Endothelial cell of umbilical vein (primary cell): ENCODE measurements at regions not wholly inside any gene's neighbourhood (a gene's known extent, or its start where the extent isn't known, plus 50 kb on each side); places are given as distances from the start of the nearest gene placed in this dataset.

Experiments
- BruUV-seq: library from RNA; stranded (reverse); fragments of 400-500 nt; replicated peaks from 2 replicates; lab custom pipeline; 2021; lab: Mats Ljungman, UMichigan
- CTCF ChIA-PET: fragments of 300-600, 350-600 bp; sonication (Branson Sonifier 250); formaldehyde crosslinking; loops from one replicate; lab custom pipeline; 2021; ENCODE audit warnings: antibody characterized with exemption, inconsistent platforms; lab: Charles Lee
- POLR2A ChIA-PET: fragments of 300-600, 350-600 bp; sonication (Branson Sonifier 250); formaldehyde crosslinking; loops from one replicate; lab custom pipeline; 2021; ENCODE audit warnings: antibody characterized with exemption, inconsistent platforms; lab: Charles Lee
- DNase-seq: peaks from one replicate; pipeline ENCODE4 v3.0.0-alpha.2; 2011; ENCODE audit warnings: low read depth, low spot score
- FAIRE-seq: peaks from 2 replicates; lab custom pipeline; 2011; peaks lifted over from hg19 to GRCh38; lab: Jason Lieb, UNC
- H2AFZ ChIP-seq: 2 replicates; pipeline ENCODE4 v1.6.0; 2012; ENCODE audit warnings: low read depth, low read length, control low read depth, inconsistent platforms
- H3K27ac ChIP-seq: 2 replicates; pipeline ENCODE4 v1.5.1; 2011; ENCODE audit warnings: low read depth, mild to moderate bottlenecking, control low read depth, low read length, moderate library complexity; ENCODE audit not compliant: insufficient read depth
- H3K27me3 ChIP-seq, 2 experiments: 2 replicates each; pipeline versions ENCODE4 v1.6.0 to v1.6.1; 2011; ENCODE audit warnings: low read length in 2 of 2, mixed read lengths in 1 of 2; ENCODE audit not compliant: control insufficient read depth in 2 of 2, insufficient read depth in 2 of 2
- H3K36me3 ChIP-seq, 2 experiments: 2 replicates in 1 of 2; 3 replicates in 1 of 2; pipeline ENCODE4 v1.5.1; 2011; ENCODE audit warnings: low read length in 2 of 2, mild to moderate bottlenecking in 1 of 2, moderate library complexity in 1 of 2; ENCODE audit not compliant: control insufficient read depth in 2 of 2, insufficient read depth in 2 of 2; ENCODE audit errors: extremely low read depth in 1 of 2
- H3K4me1 ChIP-seq: 3 replicates; pipeline ENCODE4 v1.5.1; 2011; ENCODE audit warnings: mild to moderate bottlenecking, low read length; ENCODE audit not compliant: control insufficient read depth, insufficient read depth; ENCODE audit errors: extremely low read depth
- H3K4me2 ChIP-seq: 2 replicates; pipeline ENCODE4 v1.6.1; 2011; ENCODE audit warnings: low read length, control low read depth, mixed read lengths; ENCODE audit not compliant: insufficient read depth
- H3K4me3 ChIP-seq, 3 experiments: fragments of 200-600 bp in 1 of 3; sonication (generic), shearing (Covaris generic) in 1 of 3; replicated peaks in 1 of 3; 2 replicates each; pipeline ENCODE4 v1.5.1; 2011 to 2016; ENCODE audit warnings: control low read depth in 3 of 3, low read length in 3 of 3, mild to moderate bottlenecking in 2 of 3, inconsistent platforms in 1 of 3, low read depth in 1 of 3, moderate library complexity in 1 of 3; ENCODE audit not compliant: insufficient read depth in 1 of 3
- H3K79me2 ChIP-seq: 2 replicates; pipeline ENCODE4 v1.6.0; 2012; ENCODE audit warnings: low read length, inconsistent platforms; ENCODE audit not compliant: control insufficient read depth, insufficient read depth
- H3K9ac ChIP-seq: replicated peaks from 2 replicates; pipeline ENCODE3; 2011; ENCODE audit warnings: low read length, control low read depth; ENCODE audit not compliant: insufficient read depth; ENCODE audit errors: extremely low read depth
- H3K9me1 ChIP-seq: replicated peaks from 3 replicates; pipeline ENCODE4 v1.6.0; 2011; ENCODE audit warnings: mild to moderate bottlenecking, low read length; ENCODE audit not compliant: control insufficient read depth, insufficient read depth; ENCODE audit errors: extremely low read depth
- H3K9me3 ChIP-seq: replicated peaks from 2 replicates; pipeline ENCODE4 v1.5.1; 2012; ENCODE audit warnings: low read length, inconsistent platforms; ENCODE audit not compliant: control insufficient read depth, insufficient read depth
- H4K20me1 ChIP-seq: replicated peaks from 2 replicates; pipeline ENCODE3; 2011; ENCODE audit warnings: mild to moderate bottlenecking, low read length; ENCODE audit not compliant: control insufficient read depth, insufficient read depth; ENCODE audit errors: extremely low read depth
- CTCF ChIP-seq, 2 donors: IDR thresholded peaks; 1 replicate in 1 of 2; 2 replicates in 1 of 2; pipeline ENCODE4 v1.5.1; 2011; ENCODE audit warnings: low read length in 2 of 2, mild to moderate bottlenecking in 2 of 2, moderate library complexity in 2 of 2, control low read depth in 1 of 2, inconsistent platforms in 1 of 2, low read depth in 1 of 2; ENCODE audit not compliant: insufficient read depth in 1 of 2; ENCODE audit errors: extremely low read depth in 1 of 2
- EZH2 ChIP-seq: IDR thresholded peaks from 2 replicates; pipeline ENCODE4 v1.6.1; 2012; ENCODE audit warnings: borderline replicate concordance, low read depth, mild to moderate bottlenecking, moderate library complexity, low read length, inconsistent platforms; ENCODE audit not compliant: severe bottlenecking
- FOS ChIP-seq: IDR thresholded peaks from 2 replicates; pipeline ENCODE4 v1.6.1; 2011; ENCODE audit warnings: mild to moderate bottlenecking, low read length, moderate library complexity, borderline replicate concordance; ENCODE audit not compliant: insufficient read depth
- GATA2 ChIP-seq: IDR thresholded peaks from 2 replicates; pipeline ENCODE4 v1.7.0; 2011; ENCODE audit warnings: low read depth, mild to moderate bottlenecking, moderate library complexity, mixed read lengths, low read length; ENCODE audit not compliant: insufficient read length, insufficient read depth
- JUN ChIP-seq: IDR thresholded peaks from 2 replicates; pipeline ENCODE4 v1.6.1; 2011; ENCODE audit warnings: borderline replicate concordance, low read depth; ENCODE audit not compliant: insufficient read length, insufficient read depth
- MAX ChIP-seq: IDR thresholded peaks from 2 replicates; pipeline ENCODE4 v1.6.1; 2011; ENCODE audit not compliant: insufficient read depth, insufficient read length
- MYC ChIP-seq: IDR thresholded peaks from one replicate; pipeline ENCODE4 v1.6.1; 2011; ENCODE audit warnings: mild to moderate bottlenecking, low read depth, low read length
- POLR2A ChIP-seq: IDR thresholded peaks from 2 replicates; pipeline ENCODE4 v1.6.1; 2012; ENCODE audit warnings: low read depth, mild to moderate bottlenecking, control low read depth, low read length
- POLR2AphosphoS5 ChIP-seq: IDR thresholded peaks from 2 replicates; pipeline ENCODE4 v1.6.1; 2012; ENCODE audit warnings: low read depth, mild to moderate bottlenecking, control low read depth, low read length, moderate library complexity; ENCODE audit not compliant: insufficient read depth
- dilution Hi-C: fragments of 300-500 bp; cut with MboI; formaldehyde crosslinking; loops from one replicate; pipeline ENCODE4 v1.15.0; 2019; ENCODE audit warnings: low sequenced_read_pairs; ENCODE audit not compliant: extremely low pct_ligation_motif_present
- intact Hi-C: fragments of 100-400 bp; cut with micrococcal nuclease; formaldehyde crosslinking; loops from one replicate; pipeline ENCODE4 v1.10.0; 2022

DNA sequence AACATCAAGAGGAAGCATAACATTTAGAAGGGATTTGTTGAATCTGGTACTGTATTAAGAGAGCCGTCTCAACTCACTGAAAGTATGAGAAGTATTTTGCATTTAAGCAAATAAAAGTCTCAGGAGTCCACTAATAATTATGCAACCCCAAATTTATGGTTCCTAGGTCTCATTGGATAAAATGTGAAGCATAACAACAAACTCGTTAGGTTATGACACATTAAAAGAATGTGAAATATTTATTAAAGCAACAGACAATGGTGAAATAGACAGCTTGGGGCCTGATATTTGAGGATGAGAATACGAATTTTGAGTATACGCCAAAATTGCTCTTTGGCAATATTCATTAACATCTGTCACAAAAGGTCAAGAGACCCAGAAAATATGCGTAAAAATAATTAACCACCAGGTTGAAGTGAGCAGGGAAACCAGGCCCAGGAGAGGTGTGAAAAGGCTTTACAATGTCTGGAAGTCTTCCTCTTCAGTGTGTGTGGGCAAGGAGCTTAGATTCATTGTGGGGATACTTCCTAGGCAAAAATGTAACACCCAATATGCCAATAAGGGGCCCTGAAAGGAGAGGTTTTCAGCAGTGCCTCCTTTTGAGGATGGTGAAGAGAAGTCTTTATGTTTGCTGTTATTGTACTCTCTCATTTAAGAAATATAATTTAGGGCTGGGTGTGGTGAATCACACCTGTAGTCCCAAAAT lies 89.2 kb downstream of the FDX1 start:
- POLR2A ChIA-PET = no interaction called here
- FAIRE-seq (no peak), DNase-seq (no peak)
- CTCF ChIA-PET = no interaction called here
- no peak overlapping the region for H3K4me2 ChIP-seq
- dilution Hi-C loops (no loop called here), intact Hi-C loops (no loop called here)
- TF ChIP-seq POLR2AphosphoS5 = no peak
- no peak for TF ChIP-seq MYC
- TF ChIP-seq CTCF (IDR thresholded peaks at IDR 0.05; ENCODE audit: extremely low read depth in 1 of 2, insufficient read depth in 1 of 2, low read depth in 1 of 2, low read length in 2 of 2) = no peak
- no peak overlapping the region for H3K4me3 ChIP-seq
- H3K9me1 ChIP-seq = no peaks in the 10 kb centered on the region
- no peak overlapping the region for H2AFZ ChIP-seq
- no peak overlapping the region for H3K9ac ChIP-seq
- H3K27me3 ChIP-seq = no peaks in the 10 kb centered on the region
- no peaks in the 10 kb centered on the region for H4K20me1 ChIP-seq
- H3K9me3 ChIP-seq = no peaks in the 10 kb centered on the region
- no peaks in the 10 kb centered on the region for H3K36me3 ChIP-seq
- no peak overlapping the region for H3K27ac ChIP-seq
- H3K4me1 ChIP-seq = peaks cover 7% of the 10 kb centered on the region
- BruUV-seq = no TSS peak
- no peaks in the 10 kb centered on the region for H3K79me2 ChIP-seq

- no peak overlapping the region for H3K4me2 ChIP-seq
These were observed 90.0 kb downstream of the FDX1 start for GRCh38 chr11:110519796-110520195.

More at GRCh38 chr11:110519796-110520195, 90.0 kb downstream of the FDX1 start:
- ChIA-PET CTCF (no interaction called here), POLR2A (no interaction called here)
- no peaks in the 10 kb centered on the region for H3K9me3 ChIP-seq
- H3K79me2 ChIP-seq = no peaks in the 10 kb centered on the region
- no peak overlapping the region for H3K9ac ChIP-seq
- peaks cover 7% of the 10 kb centered on the region for H3K4me1 ChIP-seq
- FAIRE-seq = no peak
- intact Hi-C loops (no loop called here), dilution Hi-C loops (no loop called here)
- no peak overlapping the region for H2AFZ ChIP-seq
- no peaks in the 10 kb centered on the region for H3K27me3 ChIP-seq
- H3K9me1 ChIP-seq = no peaks in the 10 kb centered on the region
- H3K36me3 ChIP-seq = no peaks in the 10 kb centered on the region
- no peak for DNase-seq
- no peak for TF ChIP-seq POLR2A
- no peak for TF ChIP-seq MAX
- no peak for TF ChIP-seq GATA2
- no peak for TF ChIP-seq MYC
- no peak for TF ChIP-seq POLR2AphosphoS5
- TF ChIP-seq CTCF (IDR thresholded peaks at IDR 0.05; ENCODE audit: extremely low read depth in 1 of 2, insufficient read depth in 1 of 2, low read depth in 1 of 2, low read length in 2 of 2) = no peak
- no peak for TF ChIP-seq EZH2
- no peak for TF ChIP-seq FOS
- TF ChIP-seq JUN = no peak
- H3K4me3 ChIP-seq = no peak overlapping the region
- no TSS peak for BruUV-seq
- no peak overlapping the region for H3K27ac ChIP-seq
- no peaks in the 10 kb centered on the region for H4K20me1 ChIP-seq
